GM18951 (cell line): ENCODE measurements at regions not wholly inside any gene's neighbourhood (a gene's known extent, or its start where the extent isn't known, plus 50 kb on each side); places are given as distances from the start of the nearest gene placed in this dataset.

ENCODE experiments used
- POLR2A ChIP-seq: IDR thresholded peaks from 4 replicates; pipeline ENCODE4 v1.6.1; 2011; ENCODE audit warnings: mild to moderate bottlenecking; ENCODE audit not compliant: insufficient read length, insufficient read depth; ENCODE audit errors: extremely low read depth
- in situ Hi-C: fragments of 300-500 bp; cut with MboI; formaldehyde crosslinking; loops from one replicate; pipeline ENCODE4 v1.12.0; 2022; ENCODE audit warnings: low sequenced_read_pairs, mixed read lengths, inconsistent platforms; ENCODE audit not compliant: unreplicated experiment

DNA sequence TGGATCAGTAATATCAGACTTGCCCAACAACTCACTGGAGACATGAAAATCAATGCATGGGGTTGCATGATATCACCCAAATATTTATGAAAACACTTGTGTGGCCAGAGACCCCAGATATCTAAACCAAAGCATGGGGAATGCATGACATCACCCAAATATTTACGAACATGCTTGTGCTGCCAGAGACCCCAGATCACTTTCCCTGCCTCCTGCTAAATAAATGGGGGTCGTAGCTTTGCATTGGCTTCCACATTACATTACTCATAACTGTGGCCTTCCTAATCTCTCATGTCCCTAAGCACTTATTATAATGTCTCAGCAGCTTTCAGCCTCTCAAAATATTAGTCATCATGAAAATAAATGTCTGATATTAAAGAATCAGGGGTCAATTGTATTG, 838.0 kb upstream of the DEFB115 start:
- in situ Hi-C loops = no loop called here

DNA sequence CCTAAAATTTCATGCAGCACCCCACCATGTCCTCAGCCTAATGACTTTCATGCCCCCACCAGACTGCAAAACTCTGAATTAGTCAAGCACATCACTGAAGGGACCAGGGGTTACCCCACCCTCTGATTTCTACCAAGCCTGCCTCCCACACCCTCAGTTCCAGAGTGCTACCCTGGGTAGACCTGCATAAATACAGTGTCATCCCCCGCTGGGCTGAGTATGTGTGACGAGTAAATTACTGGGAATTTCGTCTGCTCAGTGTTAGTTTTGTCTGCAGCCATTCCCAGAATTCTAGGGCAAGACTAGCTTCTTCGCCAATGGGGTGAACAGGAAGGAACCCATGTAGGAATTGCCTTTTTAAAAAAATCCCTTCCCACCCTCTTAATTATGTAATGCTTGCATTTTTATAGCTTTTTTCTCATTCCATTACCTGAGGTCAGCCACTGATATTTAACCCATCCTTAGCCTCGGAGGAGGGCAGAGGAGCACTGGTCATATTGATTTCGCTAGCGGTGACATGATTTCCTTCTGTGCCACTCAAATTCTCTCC, 837.5 kb upstream of the DEFB115 start:
- in situ Hi-C loops = loop anchor here (5.0 kb wide), 2 partner anchors 1298 to 1863 kb away; no protein-coding TSS in a partner anchor

More for the DNA sequence above, 838.0 kb upstream of the DEFB115 start:
- TF ChIP-seq POLR2A = no peak
